ENCODE measurements at regions not wholly inside any gene's neighbourhood (a gene's known extent, or its start where the extent isn't known, plus 50 kb on each side); places are given as distances from the start of the nearest gene placed in this dataset.
"Not testable (repeated sequence)": the region's sequence is repeated elsewhere in the genome, so short reads cannot be mapped to it uniquely, and the experiment has no call there.

DNA sequence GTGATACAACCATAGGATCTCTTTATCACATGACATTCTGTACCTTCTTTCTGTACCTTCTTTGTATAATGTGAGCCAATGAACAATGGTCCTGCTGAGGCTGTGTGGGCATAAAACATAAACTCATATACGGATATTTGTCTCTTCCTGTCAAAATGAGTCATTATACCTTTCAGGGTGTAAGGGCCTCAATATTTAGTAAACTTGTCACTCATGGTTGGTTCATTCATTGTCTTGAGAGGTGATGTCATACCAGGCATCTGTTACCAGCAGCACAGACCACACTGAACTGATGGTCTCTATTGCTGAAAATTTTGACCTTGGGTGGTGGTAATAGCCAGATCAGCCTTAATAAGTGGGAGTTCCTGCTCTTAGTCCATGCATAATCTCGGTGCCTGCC lies 287.6 kb upstream of the TPK1 start:
- intact Hi-C loops (cut with DNase I) = no loop called here
- no peak overlapping the region for H3K4me3 ChIP-seq
- no peaks in the 10 kb centered on the region for H3K36me3 ChIP-seq
- no peaks in the 10 kb centered on the region for H3K27me3 ChIP-seq
- DNase-seq (no peak), ATAC-seq (no peak)
- H3K27ac ChIP-seq = no peak overlapping the region
- no peaks in the 10 kb centered on the region for H3K9me3 ChIP-seq
- H3K4me1 ChIP-seq = no peaks in the 10 kb centered on the region
- TF ChIP-seq, protein P1, sequence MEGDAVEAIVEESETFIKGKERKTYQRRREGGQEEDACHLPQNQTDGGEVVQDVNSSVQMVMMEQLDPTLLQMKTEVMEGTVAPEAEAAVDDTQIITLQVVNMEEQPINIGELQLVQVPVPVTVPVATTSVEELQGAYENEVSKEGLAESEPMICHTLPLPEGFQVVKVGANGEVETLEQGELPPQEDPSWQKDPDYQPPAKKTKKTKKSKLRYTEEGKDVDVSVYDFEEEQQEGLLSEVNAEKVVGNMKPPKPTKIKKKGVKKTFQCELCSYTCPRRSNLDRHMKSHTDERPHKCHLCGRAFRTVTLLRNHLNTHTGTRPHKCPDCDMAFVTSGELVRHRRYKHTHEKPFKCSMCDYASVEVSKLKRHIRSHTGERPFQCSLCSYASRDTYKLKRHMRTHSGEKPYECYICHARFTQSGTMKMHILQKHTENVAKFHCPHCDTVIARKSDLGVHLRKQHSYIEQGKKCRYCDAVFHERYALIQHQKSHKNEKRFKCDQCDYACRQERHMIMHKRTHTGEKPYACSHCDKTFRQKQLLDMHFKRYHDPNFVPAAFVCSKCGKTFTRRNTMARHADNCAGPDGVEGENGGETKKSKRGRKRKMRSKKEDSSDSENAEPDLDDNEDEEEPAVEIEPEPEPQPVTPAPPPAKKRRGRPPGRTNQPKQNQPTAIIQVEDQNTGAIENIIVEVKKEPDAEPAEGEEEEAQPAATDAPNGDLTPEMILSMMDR (IDR thresholded peaks at IDR 0.05) = no peak

DNA sequence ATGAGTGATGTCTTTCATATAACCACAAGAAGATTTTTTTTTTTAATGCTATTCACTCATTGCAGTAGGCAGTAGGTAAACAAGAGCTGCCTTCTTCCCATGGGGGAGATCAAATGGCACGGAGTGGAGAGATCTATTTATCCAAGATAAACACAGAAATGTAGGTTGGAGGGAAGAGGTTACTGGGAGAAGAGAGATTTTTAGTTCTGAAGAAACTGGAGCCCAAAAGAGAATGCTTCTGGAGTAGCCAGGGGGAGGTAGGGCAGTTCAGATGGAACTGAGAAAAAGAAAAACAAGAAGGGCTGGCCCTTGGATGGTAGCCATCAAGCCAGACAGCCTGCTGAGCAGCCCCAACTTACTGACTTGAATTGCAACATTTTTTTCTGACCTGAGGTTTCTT lies 270.1 kb upstream of the TPK1 start:
- DNase-seq = no peak
- no peak overlapping the region for H3K27ac ChIP-seq
- TF ChIP-seq, protein P1 (IDR thresholded peaks at IDR 0.05) = no peak
- H3K4me1 ChIP-seq = no peaks in the 10 kb centered on the region
- no peaks in the 10 kb centered on the region for H3K9me3 ChIP-seq
- H3K36me3 ChIP-seq = no peaks in the 10 kb centered on the region
- H3K4me3 ChIP-seq = no peak overlapping the region
- intact Hi-C loops (cut with DNase I) = no loop called here
- no peaks in the 10 kb centered on the region for H3K27me3 ChIP-seq
- ATAC-seq = no peak

DNA sequence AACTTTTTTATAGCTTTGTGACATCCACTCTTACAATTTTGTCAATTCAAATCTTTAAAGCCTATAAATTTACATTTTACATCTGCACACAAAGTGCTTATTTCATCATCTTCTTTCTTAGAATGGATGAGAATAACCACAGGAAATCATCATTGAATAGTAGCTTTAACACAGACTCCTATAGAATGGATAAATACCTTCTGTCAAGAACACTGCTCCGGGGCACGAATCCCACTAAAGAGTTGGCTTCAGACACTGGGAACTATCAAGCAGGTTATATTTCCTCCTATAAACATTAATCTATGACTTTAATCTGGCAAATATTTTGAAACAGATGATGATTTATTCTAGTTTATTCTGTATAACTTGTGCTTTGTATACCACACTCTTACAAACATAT lies 269.7 kb upstream of the TPK1 start:
- ATAC-seq (no peak), DNase-seq (no peak)
- Histone ChIP-seq H3K27me3 (no peaks in the 10 kb centered on the region), H3K9me3 (no peaks in the 10 kb centered on the region), H3K4me3 (no peak overlapping the region), H3K4me1 (no peaks in the 10 kb centered on the region), H3K36me3 (no peaks in the 10 kb centered on the region), H3K27ac (no peak overlapping the region)
- TF ChIP-seq, protein P1 (IDR thresholded peaks at IDR 0.05) = no peak
- intact Hi-C loops (cut with DNase I) = no loop called here

DNA sequence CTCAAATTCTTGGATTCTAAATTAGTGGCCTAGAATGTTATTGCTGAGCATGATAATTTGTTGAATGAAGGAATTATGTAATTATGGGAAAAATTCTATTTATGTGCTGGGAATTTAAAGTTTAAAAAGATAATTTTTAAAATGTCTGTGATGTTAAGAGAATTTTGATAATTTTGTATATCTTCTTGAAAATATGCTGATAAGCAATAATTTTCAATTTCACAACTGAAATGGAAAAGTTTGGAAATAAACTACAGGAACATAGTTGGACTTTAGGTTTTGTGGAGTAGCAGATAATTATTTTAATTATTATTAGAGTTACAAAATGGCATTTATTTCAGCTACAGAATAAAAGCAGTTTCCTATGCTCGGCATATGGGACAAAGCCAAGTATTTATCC lies 268.5 kb upstream of the TPK1 start:
- H3K27ac ChIP-seq = no peak overlapping the region
- H3K4me1 ChIP-seq = no peaks in the 10 kb centered on the region
- DNase-seq (no peak), ATAC-seq (no peak)
- no peaks in the 10 kb centered on the region for H3K36me3 ChIP-seq
- H3K27me3 ChIP-seq = no peaks in the 10 kb centered on the region
- TF ChIP-seq, protein P1 (IDR thresholded peaks at IDR 0.05) = no peak
- no peaks in the 10 kb centered on the region for H3K9me3 ChIP-seq
- intact Hi-C loops (cut with DNase I) = no loop called here
- no peak overlapping the region for H3K4me3 ChIP-seq

DNA sequence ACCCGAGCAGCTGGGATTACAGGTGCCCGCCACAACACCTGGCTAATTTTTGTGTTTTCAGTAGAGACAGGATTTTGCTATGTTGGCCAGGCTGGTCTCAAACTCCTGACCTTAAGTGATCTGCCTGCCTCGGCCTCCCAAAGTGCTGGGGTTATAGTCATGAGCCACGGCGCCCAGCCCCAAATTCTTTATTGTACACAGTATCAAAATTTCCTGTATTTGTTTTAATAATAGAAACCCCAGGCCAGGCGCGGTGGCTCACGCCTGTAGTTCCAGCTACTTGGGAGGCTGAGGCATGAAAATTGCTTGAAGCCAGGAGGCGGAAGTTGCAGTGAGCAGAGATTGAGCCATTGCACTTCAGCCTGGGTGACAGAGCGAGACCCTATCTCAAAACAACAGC lies 266.3 kb upstream of the TPK1 start:
- DNase-seq; ATAC-seq; intact Hi-C loops (cut with DNase I); H3K4me1 ChIP-seq; H3K27ac ChIP-seq; H3K9me3 ChIP-seq; H3K4me3 ChIP-seq; H3K36me3 ChIP-seq; H3K27me3 ChIP-seq: not testable (repeated sequence)

DNA sequence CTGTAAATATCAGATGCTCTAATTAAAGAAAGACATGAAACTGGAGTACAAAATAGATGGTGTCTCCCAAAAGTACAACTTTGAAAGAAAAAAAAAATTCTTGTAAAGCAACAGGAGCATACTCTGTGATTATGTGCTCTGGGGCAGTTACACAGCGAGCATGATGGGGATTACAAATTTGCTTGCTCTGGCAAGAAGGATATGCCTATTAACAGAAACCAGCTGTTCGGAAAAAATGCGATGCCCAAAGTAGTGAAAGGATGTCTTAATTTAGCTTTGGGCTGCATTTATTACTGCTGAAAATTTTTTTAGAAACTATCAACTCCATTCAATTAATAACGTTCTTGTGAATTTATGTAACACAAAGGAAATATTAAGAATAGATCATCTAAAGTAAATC lies 256.9 kb upstream of the TPK1 start:
- DNase-seq (no peak), ATAC-seq (no peak)
- Histone ChIP-seq H3K9me3 (no peaks in the 10 kb centered on the region), H3K36me3 (no peaks in the 10 kb centered on the region), H3K27me3 (no peaks in the 10 kb centered on the region), H3K27ac (no peak overlapping the region), H3K4me1 (no peaks in the 10 kb centered on the region), H3K4me3 (no peak overlapping the region)
- TF ChIP-seq, protein P1 (IDR thresholded peaks at IDR 0.05) = no peak
- intact Hi-C loops (cut with DNase I) = no loop called here

Measured in upper lobe of right lung (tissue), 1 donor.